ENCODE measurements at regions not wholly inside any gene's neighbourhood (a gene's known extent, or its start where the extent isn't known, plus 50 kb on each side); places are given as distances from the start of the nearest gene placed in this dataset.
A peak's percentile ranks its signal among the peaks of the same experiment; 100 is the strongest.
"Not testable (repeated sequence)": the region's sequence is repeated elsewhere in the genome, so short reads cannot be mapped to it uniquely, and the experiment has no call there.

DNA sequence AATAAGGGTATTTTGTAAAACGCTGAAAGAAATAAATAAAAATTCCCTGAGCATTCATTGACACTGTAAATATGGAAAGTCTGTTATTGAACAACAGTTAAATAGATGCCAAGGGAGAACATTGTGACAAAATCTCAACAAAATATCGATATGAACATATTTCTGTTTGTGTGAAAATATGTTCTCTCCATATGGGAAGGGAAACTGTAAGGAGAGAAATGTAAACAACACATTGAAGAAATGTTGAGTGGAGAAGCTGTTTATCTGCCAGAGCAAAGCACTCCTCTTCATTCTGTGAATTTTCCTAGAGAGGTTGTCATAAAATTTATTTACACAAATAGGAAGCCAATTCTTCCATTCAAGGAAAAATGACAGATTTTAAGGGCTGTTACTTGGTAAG is 57.1 kb upstream of the EOMES start:
- no peak for DNase-seq

DNA sequence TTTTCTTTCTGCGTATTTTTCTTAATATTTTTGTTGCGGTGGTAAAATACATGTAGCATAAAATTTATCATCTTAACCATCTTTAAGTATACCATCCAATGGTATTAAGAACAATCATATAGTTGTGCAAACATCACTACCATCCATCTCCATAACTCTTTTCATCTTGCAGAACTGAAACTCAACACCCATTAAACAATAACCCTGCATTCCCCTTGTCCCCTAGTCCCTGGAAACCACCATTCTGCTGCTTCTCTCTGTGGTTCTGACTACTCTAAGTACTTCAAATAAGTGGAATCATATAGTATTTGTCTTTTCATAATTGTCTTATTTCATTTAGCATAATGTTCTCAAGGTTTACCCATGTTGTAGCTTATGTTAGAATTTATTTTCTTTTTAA is 67.3 kb upstream of the EOMES start:
- DNase-seq, result no peak

DNA sequence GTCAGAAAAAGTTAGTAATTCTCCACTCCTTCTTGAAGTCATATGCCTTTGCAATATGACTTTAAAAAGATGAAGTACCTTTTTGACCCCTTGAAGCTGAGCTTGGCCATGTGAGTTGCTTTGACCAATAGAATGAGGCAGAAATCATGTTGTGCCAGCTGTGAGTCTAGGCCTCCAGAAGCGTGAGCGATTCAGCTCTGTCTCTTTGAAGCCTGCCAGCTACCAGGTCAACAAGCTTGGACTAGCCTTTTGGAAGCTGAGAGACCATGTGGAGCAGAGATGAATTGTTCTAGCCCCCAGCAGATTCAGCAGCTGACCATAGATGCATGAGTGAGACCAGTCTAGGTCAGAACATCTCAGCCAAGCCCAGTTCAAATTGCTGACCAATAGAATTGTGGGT is 69.8 kb upstream of the EOMES start:
- no peak for DNase-seq

- DNase-seq, result no peak
Measured at GRCh38 chr3:27792869-27793268, 70.7 kb upstream of the EOMES start.

DNA sequence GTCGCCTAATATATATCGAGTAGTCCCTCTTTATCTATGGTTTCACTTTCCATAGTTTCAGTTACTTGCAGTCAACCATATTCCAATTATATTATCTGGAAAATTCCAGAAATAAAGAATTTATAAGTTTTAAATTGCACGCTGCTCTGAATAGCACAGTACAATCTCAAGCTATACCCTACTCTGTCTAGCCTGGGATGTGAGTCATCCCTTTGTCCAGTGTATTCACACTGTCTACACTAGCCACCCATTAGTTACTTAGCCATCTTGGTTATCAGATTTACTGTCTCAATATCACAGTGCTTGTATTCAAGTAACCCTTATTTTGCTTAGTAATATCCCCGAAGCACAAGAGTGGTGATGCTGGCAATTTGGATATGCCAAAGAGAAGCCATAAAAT is 72.1 kb upstream of the EOMES start:
- DNase-seq, result no peak

GRCh38 chr3:27796365-27796875 is 74.3 kb upstream of the EOMES start:
- DNase-seq, result no peak

- no peak for DNase-seq
Measured at GRCh38 chr3:27797773-27798172, 75.7 kb upstream of the EOMES start.

- no peak for DNase-seq
Measured at GRCh38 chr3:27800261-27800660, 78.1 kb upstream of the EOMES start.

DNA sequence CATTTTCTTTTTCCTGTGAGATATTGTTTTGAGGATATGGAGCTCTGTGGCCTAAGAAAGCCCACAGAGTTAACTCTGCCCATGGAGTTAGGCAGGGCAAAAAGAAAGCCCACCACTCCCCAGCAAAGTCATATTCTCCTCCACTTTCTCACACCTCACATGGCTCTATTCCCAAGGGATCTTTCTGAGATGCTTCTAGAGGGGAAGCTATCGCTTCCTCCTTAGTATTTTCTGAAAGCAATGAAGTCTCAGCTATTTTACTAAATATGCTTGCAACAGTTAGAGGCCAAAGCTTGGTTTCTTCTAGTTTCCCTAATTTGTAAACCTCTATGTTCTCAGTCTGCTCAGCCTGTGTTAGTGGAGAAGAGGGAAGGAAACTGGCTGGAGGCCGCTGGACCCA is 80.3 kb upstream of the EOMES start:
- DNase-seq, result no peak

- DNase-seq, result no peak
Measured at GRCh38 chr3:27802849-27803248, 80.7 kb upstream of the EOMES start.

DNA sequence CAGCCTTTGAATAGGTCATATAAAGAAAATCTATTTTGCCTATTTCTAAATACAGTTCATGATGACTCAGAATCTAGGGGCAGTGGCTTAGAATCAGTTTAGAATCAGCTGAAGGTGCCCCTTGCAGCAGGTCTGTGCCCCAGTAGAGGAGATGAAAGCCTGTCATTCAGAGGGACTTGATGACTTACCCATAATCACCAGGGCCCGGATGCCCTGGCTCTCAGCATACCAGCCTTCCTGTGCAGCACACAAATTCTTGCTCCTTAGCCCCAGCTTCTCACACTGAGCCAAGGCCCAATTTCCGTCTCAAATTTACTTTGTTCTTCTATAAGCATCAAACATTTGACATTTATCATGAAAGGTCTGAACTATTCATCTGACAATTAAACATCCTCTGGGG is 83.2 kb upstream of the EOMES start:
- no peak for DNase-seq

GRCh38 chr3:27813255-27813654 is 91.1 kb upstream of the EOMES start:
- no peak for DNase-seq

- not testable (repeated sequence) for DNase-seq
Measured at GRCh38 chr3:27821609-27822008, 99.5 kb upstream of the EOMES start.

GRCh38 chr3:27824312-27825200 is 102.4 kb upstream of the EOMES start:
- DNase-seq, result no peak

DNA sequence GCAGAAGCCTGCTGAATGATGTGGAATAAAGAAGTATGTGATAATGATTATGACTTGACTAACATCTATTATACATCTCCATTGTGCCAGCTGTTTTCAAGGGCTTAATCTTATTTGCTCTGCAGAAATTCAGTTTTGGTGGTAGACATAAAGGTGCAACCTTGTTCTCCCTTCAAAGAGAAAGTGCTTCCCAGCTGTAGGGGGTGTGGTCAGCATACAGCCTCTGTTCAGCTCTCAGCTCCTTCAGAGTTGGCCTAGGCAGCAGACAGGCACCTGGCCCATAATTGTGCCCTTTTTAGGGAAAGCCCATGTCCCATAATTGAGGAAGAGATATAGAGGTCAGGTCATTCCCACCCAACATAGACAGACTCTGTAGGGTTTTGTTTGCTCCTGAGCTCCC is 104.3 kb upstream of the EOMES start:
- DNase-seq, result no peak

DNA sequence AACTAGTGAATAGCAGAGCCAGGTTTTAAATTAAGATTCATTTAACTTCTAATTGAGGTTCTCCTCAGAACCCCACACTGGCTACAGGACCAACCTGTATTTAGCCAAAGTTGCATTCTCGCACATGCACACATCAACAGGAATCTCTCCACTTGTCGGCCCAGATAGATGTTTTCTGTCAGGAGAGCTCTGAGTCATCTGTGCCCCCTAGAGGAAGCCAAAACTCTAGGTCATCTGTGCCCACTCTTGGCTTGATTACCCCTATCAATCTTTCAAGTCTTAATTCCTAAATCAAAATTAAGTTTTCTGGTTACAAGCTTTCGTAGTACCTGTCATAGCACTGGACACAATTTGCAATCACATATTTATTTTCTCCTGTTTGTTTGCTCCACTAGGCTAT is 104.9 kb upstream of the EOMES start:
- no peak for DNase-seq

- no peak for DNase-seq
Measured at GRCh38 chr3:27840807-27841594, 118.9 kb upstream of the EOMES start.

DNA sequence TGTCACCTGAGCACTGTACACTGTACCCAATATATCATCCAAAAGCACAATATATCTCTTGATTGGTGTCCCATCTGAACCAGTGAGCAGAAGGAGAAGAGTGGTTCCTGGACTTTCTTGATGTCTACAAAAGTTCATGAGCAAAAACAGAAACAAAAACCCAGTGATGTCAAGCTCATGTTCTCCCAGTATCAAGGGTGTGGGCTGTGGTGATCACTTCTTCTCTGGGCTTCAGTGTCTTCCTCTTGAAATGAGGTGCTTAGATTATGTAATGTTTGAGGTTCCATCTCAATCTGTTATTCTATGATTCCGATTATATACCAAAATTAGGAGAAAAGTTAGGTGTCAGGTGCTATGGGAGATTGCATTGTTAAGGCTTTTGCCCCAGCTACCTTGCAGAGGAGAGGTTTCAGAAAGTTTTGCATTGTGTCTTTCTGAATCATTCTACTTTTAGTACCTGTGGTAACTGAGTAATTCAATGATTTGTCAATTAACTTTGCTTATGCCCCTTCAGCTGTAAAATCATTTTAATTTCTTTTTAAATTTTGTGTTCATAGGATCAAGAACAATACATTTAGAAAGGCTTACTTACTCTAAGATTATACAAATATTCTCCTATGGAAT is 122.0 kb upstream of the EOMES start:
- no peak for DNase-seq

DNA sequence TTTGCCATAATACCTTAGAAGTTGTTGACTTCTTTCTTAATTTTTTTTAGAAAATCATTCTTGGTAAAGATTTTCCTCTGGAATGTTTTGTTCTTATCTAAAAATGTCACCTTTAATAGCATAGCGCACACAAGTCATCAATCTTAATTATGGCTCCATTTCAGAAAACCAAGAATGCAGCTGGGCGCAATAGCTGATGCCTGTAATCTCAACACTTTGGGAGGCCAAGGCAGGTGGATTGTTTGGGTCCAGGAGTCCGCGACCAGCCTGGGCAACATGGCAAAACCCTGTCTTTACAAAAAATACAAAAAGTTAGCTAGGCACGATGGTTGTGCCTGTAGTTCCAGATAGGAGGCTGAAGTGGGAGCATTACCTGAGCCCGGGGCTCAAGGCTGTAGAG is 125.6 kb upstream of the EOMES start:
- no peak for DNase-seq

- no peak for DNase-seq
Measured at GRCh38 chr3:27848826-27849225, 126.7 kb upstream of the EOMES start.

GRCh38 chr3:27859821-27860220 is 137.7 kb upstream of the EOMES start:
- no peak for DNase-seq

GRCh38 chr3:27861046-27862036 is 139.2 kb upstream of the EOMES start:
- peak; percentile 58 for DNase-seq

Data from CD4-positive, alpha-beta T cell treated with Interleukin-17A for 1 hour (primary cell).